Esophagus muscularis mucosa (tissue), 4 donors: ENCODE measurements at regions not wholly inside any gene's neighbourhood (a gene's known extent, or its start where the extent isn't known, plus 50 kb on each side); places are given as distances from the start of the nearest gene placed in this dataset.
A peak's percentile ranks its signal among the peaks of the same experiment; 100 is the strongest.

ENCODE experiments used
- DNase-seq: peaks from one replicate; pipeline ENCODE4 v3.0.0-alpha.2; 2017; ENCODE audit errors: extremely low spot score
- H3K27ac ChIP-seq, 4 donors: fragments of 200-600 bp; sonication (generic); replicated peaks in 1 of 4; 1 replicate in 3 of 4; 2 replicates in 1 of 4; pipeline ENCODE4 v1.5.1; 2016 to 2019; ENCODE audit warnings: mild to moderate bottlenecking in 1 of 4
- H3K27me3 ChIP-seq, 4 donors: fragments of 200-600 bp; sonication (generic); one replicate each; pipeline versions ENCODE4 v1.5.1 to v1.6.0; 2016 to 2019
- H3K36me3 ChIP-seq, 4 donors: fragments of 200-600 bp; sonication (generic); one replicate each; pipeline ENCODE4 v1.5.1; 2016 to 2019
- H3K4me1 ChIP-seq, 4 donors: fragments of 200-600 bp; sonication (generic); one replicate each; pipeline ENCODE4 v1.5.1; 2016 to 2019
- H3K4me3 ChIP-seq, 4 donors: fragments of 200-600 bp; sonication (generic); 1 replicate in 2 of 4; 2 replicates in 2 of 4; pipeline ENCODE4 v1.5.1; 2016 to 2019; ENCODE audit warnings: mild to moderate bottlenecking in 4 of 4, moderate library complexity in 1 of 4
- H3K9me3 ChIP-seq, 4 donors: fragments of 200-600 bp; sonication (generic); 1 replicate in 3 of 4; 2 replicates in 1 of 4; pipeline ENCODE4 v1.5.1; 2016 to 2019
- CTCF ChIP-seq, 3 experiments: fragments of 200-600 bp in 2 of 3; fragments of 450-650 bp in 1 of 3; sonication (generic) in 2 of 3; IDR thresholded peaks; one replicate each; pipeline ENCODE4 v1.5.1; 2017 to 2019; ENCODE audit warnings: antibody characterized with exemption in 3 of 3, mild to moderate bottlenecking in 2 of 3, moderate library complexity in 1 of 3
- EP300 ChIP-seq: sonication (generic); formaldehyde crosslinking; IDR thresholded peaks from one replicate; pipeline ENCODE4 v1.6.1; 2017; ENCODE audit warnings: antibody characterized with exemption
- POLR2A ChIP-seq: fragments of 450-650 bp; IDR thresholded peaks from one replicate; pipeline ENCODE4 v1.6.1; 2017; ENCODE audit warnings: antibody characterized with exemption, moderate library complexity, mild to moderate bottlenecking, low read depth
- POLR2AphosphoS5 ChIP-seq, 2 donors: sonication (generic); formaldehyde crosslinking; IDR thresholded peaks; one replicate each; pipeline ENCODE4 v1.6.1; 2017; ENCODE audit warnings: antibody characterized with exemption in 2 of 2
- WGBS: methylation state at CpG from one replicate; pipeline ENCODE4 v1.1.5; 2018; 5-methylcytosine and 5-hydroxymethylcytosine counted together
- intact Hi-C: fragments of 100-400 bp; cut with DNase I; formaldehyde crosslinking; loops from one replicate; pipeline ENCODE4 v1.15.1; 2023

GRCh38 chr3:20391644-20392043, 205.6 kb upstream of the SGO1 start:
- no peak overlapping the region for H3K4me3 ChIP-seq
- H3K9me3 ChIP-seq: no peaks in the 10 kb centered on the region
- TF ChIP-seq POLR2AphosphoS5 (IDR thresholded peaks at IDR 0.05): no peak
- TF ChIP-seq EP300: no peak
- TF ChIP-seq POLR2A: no peak
- no peak for TF ChIP-seq CTCF (IDR thresholded peaks at IDR 0.05)
- no peak for DNase-seq
- H3K36me3 ChIP-seq: no peaks in the 10 kb centered on the region
- intact Hi-C loops: no loop called here
- 63% methylated on average over 3 of the region's 3 CpGs for WGBS
- H3K27ac ChIP-seq: no peak overlapping the region
- H3K27me3 ChIP-seq: no peaks in the 10 kb centered on the region
- H3K4me1 ChIP-seq: peaks cover 0 to 11% (median 8%) of the 10 kb centered on the region in 4 donors

DNA sequence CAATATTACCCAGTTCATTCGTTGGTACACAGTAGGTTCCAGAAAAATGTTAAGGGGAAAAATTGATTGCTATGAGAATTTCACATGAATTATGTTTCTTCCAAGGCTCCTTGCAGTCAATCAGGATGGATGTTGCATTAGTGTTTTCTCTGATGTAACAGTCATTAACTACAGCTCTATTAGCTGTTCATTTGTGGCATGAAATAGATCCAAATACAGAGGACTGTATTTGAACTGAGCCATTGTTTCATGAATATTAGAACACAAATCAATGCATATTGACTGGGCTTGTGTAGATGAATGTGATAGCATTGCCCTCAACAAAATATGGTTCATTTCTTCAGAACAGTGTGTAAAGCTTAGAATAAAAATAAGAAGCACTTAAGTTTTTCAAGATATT, 203.0 kb upstream of the SGO1 start:
- TF ChIP-seq CTCF (IDR thresholded peaks at IDR 0.05): no peak
- no peak for TF ChIP-seq POLR2AphosphoS5 (IDR thresholded peaks at IDR 0.05)
- TF ChIP-seq POLR2A: no peak
- no peak for TF ChIP-seq EP300
- no peaks in the 10 kb centered on the region for H3K27me3 ChIP-seq
- DNase-seq: no peak
- intact Hi-C loops: no loop called here
- no peaks in the 10 kb centered on the region for H3K4me1 ChIP-seq
- no peak overlapping the region for H3K27ac ChIP-seq
- no peaks in the 10 kb centered on the region for H3K36me3 ChIP-seq
- H3K9me3 ChIP-seq: no peaks in the 10 kb centered on the region
- H3K4me3 ChIP-seq: no peak overlapping the region
- 83% methylated on average over 1 of the region's 1 CpG for WGBS

DNA sequence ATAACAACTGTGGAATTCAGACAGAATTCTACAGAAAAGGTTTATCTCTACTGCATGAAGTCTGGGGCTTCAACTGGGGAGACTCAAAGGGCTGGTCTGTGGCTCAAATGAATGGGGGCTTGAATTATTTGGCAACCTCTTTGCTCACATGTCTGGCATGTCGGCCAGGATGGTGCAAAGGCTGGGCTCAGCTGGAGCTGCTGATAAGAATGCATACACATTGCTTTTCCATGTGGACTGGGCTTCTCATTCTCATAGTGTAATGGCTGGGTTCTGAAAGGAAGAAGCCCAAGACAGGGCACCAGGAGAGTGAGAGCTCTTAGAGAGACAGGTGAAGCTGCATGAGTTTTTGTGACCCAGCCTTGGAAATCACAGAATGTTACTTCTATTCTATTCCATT, 194.3 kb upstream of the SGO1 start:
- 56% methylated on average over 1 of the region's 1 CpG for WGBS
- peaks cover 0 to 14% (median 5%) of the 10 kb centered on the region in 4 donors for H3K4me1 ChIP-seq
- no peak overlapping the region for H3K4me3 ChIP-seq
- intact Hi-C loops: no loop called here
- TF ChIP-seq CTCF (IDR thresholded peaks at IDR 0.05) (no peak), POLR2A (no peak), EP300 (no peak), POLR2AphosphoS5 (IDR thresholded peaks at IDR 0.05) (no peak)
- no peaks in the 10 kb centered on the region for H3K36me3 ChIP-seq
- H3K9me3 ChIP-seq: no peaks in the 10 kb centered on the region
- H3K27ac ChIP-seq: no peak overlapping the region
- DNase-seq: no peak
- H3K27me3 ChIP-seq: no peaks in the 10 kb centered on the region

- no peak for DNase-seq
- no peaks in the 10 kb centered on the region for H3K27me3 ChIP-seq
- WGBS: 54% methylated on average over 2 of the region's 2 CpGs
- TF ChIP-seq POLR2A (no peak), POLR2AphosphoS5 (IDR thresholded peaks at IDR 0.05) (no peak), CTCF (IDR thresholded peaks at IDR 0.05) (no peak), EP300 (no peak)
- intact Hi-C loops: no loop called here
- H3K36me3 ChIP-seq: no peaks in the 10 kb centered on the region
- H3K27ac ChIP-seq: peak overlapping the region in 1 of 4 donors; percentile 45
- no peaks in the 10 kb centered on the region for H3K9me3 ChIP-seq
- peaks cover 0 to 14% (median 5%) of the 10 kb centered on the region in 4 donors for H3K4me1 ChIP-seq
- no peak overlapping the region for H3K4me3 ChIP-seq
These were observed 192.3 kb upstream of the SGO1 start for GRCh38 chr3:20378315-20378714.

DNA sequence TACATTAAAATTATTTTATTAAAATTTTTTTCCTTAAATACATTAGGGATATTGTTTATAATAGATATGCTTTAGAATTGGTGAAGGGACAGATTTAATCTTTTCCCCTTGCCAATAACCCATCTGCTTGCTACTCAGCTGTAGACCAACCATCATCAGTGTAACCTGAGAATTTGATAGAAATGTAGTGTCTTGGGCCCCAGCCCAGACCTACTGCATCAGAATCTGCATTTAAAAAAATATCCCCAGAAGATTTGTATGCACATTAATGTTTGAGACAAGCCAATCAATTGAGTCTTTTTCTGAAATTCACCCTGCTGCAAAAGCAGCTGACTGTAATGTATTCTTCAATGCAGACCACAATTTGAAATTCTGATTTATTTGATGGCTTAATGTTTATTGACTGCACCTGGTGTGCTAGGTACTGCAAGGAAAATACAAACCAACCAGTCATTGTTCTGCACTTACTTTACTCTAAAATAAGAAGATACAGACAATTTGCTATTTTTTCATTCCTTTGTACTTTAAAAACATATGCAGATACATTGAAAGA, 190.7 kb upstream of the SGO1 start:
- DNase-seq: no peak
- Histone ChIP-seq H3K4me3 (no peak overlapping the region), H3K36me3 (no peaks in the 10 kb centered on the region), H3K27me3 (no peaks in the 10 kb centered on the region), H3K4me1 (peaks cover 0 to 14% (median 5%) of the 10 kb centered on the region in 4 donors), H3K27ac (no peak overlapping the region), H3K9me3 (no peaks in the 10 kb centered on the region)
- intact Hi-C loops: no loop called here
- TF ChIP-seq EP300 (no peak), POLR2AphosphoS5 (IDR thresholded peaks at IDR 0.05) (no peak), POLR2A (no peak), CTCF (IDR thresholded peaks at IDR 0.05) (no peak)
